ENCODE measurements at regions not wholly inside any gene's neighbourhood (a gene's known extent, or its start where the extent isn't known, plus 50 kb on each side); places are given as distances from the start of the nearest gene placed in this dataset.

GRCh38 chr9:89718651-89719050, 113.8 kb downstream of the GADD45G start:
- no peak for TF ChIP-seq RAD21 (IDR thresholded peaks at IDR 0.05; ENCODE audit: low read length)
- no peak for TF ChIP-seq JUND (IDR thresholded peaks at IDR 0.05)
- no peak for TF ChIP-seq YY1 (IDR thresholded peaks at IDR 0.05; ENCODE audit: low read depth)
- TF ChIP-seq FOXM1 (IDR thresholded peaks at IDR 0.05; ENCODE audit: low read depth), result no peak
- TF ChIP-seq GATA2 (CRISPR knock-in tag; IDR thresholded peaks at IDR 0.05), result no peak
- TF ChIP-seq CTCF (IDR thresholded peaks at IDR 0.05), result no peak
- no peak for TF ChIP-seq POLR2AphosphoS5 (IDR thresholded peaks at IDR 0.05; ENCODE audit: low read depth, low read length)
- no peak for TF ChIP-seq GABPA (IDR thresholded peaks at IDR 0.05; ENCODE audit: low read depth)
- no peak for TF ChIP-seq TAF1 (IDR thresholded peaks at IDR 0.05; ENCODE audit: borderline replicate concordance, low read depth, low read length)

All from SK-N-SH (cell line).